ENCODE measurements at regions not wholly inside any gene's neighbourhood (a gene's known extent, or its start where the extent isn't known, plus 50 kb on each side); places are given as distances from the start of the nearest gene placed in this dataset.

DNA sequence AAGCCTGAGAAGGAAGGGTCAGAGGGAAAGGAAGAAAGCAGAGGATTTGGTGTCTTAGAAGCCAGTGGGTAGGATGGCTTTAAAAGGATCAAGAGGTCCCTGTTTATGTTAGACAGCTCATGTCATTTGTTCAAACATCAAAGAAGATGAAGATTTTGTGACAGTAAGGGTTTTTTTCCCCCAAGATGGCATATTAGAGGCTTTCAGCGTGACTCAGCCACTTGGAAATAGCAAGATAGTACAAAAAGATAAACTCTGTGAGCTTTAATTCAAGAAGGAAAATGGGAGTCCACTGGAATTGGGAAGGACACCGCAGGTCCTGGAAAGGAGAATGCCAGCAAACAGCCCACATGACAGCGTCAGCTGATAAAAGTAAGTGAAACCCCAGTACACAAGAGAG lies 467.1 kb upstream of the THBS1 start:
- TF ChIP-seq, protein P1, sequence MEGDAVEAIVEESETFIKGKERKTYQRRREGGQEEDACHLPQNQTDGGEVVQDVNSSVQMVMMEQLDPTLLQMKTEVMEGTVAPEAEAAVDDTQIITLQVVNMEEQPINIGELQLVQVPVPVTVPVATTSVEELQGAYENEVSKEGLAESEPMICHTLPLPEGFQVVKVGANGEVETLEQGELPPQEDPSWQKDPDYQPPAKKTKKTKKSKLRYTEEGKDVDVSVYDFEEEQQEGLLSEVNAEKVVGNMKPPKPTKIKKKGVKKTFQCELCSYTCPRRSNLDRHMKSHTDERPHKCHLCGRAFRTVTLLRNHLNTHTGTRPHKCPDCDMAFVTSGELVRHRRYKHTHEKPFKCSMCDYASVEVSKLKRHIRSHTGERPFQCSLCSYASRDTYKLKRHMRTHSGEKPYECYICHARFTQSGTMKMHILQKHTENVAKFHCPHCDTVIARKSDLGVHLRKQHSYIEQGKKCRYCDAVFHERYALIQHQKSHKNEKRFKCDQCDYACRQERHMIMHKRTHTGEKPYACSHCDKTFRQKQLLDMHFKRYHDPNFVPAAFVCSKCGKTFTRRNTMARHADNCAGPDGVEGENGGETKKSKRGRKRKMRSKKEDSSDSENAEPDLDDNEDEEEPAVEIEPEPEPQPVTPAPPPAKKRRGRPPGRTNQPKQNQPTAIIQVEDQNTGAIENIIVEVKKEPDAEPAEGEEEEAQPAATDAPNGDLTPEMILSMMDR (IDR thresholded peaks at IDR 0.05; ENCODE audit: low read depth, low read length, missing control alignments) = no peak
- DNase-seq (ENCODE audit: low read depth) = no peak
- no peak overlapping the region for H3K4me3 ChIP-seq (ENCODE audit: low read depth, low read length)

DNA sequence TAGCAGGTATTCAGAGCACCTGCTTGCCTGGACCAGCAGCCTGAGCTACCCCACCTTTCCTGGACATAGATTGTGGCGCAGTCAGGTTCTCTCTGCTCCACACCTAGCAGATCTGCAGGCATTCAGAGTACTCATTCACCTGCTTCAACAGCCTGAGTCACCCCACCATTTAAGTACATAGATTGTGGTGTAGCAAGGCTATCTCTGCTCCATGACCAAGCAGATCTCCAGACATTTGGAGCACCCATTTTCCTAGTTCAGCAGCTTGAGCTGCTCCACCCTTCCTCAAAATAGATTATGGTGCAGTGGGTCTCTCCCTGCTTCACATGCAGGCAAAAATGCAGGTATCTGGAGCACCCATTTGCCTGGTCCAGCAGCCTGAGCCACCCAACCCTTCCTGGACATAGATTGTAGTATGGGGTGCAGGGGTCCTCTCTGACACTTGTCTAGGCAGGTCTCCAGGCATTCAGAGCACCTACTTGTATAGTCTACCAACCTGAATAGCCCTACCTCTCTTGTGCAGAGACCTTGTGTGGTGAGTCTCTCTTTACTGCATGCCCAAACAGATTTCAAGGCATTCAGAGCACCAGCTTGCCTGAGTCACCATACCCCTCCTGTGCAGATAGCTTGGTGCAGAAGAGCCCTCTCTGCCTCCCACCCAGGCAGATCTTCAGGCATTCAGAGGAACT lies 466.0 kb upstream of the THBS1 start:
- no peak overlapping the region for H3K4me3 ChIP-seq (ENCODE audit: low read depth, low read length)
- TF ChIP-seq, protein P1 (IDR thresholded peaks at IDR 0.05; ENCODE audit: low read depth, low read length, missing control alignments) = no peak
- DNase-seq (ENCODE audit: low read depth) = no peak

DNA sequence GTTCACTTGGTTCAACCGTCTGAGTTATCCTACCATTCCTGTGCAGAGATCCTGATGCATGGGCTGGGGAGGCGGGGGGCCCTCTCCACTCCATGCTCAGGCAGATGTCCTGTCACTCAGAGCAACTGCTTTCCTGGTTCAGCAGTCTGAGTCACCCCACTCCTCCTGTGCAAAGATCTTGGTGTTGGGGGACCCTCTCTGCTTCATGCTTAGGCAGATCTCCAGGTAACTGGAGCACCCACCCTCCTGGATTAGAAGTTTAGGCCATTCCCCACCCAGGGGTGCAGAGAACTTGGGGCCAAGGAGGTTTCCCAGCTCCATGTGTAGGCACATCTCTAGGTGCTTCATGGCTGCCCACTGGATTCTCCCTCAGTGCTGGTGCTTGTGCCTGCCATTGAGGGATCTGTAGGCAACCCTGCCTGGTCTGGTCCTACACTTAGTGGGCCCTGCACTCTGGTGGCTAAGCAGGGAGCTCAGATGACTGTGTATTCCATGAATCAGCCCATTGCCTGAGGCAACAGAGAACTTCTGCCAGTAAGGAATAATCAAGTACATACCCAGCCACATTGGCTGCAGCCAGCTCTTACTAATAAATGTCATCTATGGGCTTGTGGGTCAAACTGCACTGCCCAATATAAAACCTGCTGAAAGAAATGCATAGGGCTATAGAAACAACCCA lies 465.4 kb upstream of the THBS1 start:
- no peak for DNase-seq (ENCODE audit: low read depth)
- H3K4me3 ChIP-seq (ENCODE audit: low read depth, low read length) = no peak overlapping the region
- TF ChIP-seq, protein P1 (IDR thresholded peaks at IDR 0.05; ENCODE audit: low read depth, low read length, missing control alignments) = no peak

DNA sequence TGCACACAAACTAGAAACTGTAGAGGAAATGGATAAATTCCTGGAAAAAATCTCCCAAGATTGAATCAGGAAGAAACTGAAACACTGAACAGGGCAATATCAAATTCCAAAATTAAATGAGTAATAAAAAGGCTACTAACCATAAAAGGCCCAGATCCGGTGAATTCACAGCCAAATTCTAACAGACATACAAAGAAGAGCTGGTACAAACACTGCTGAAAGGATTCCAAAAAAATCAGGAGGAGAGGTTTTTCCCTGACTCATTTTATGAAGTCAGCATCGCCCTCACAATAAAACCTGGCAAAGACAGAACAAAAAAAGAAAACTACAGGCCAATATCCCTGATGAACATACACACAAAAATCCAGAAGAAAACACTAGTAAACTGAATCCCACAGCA lies 462.4 kb upstream of the THBS1 start:
- no peak for DNase-seq (ENCODE audit: low read depth)
- TF ChIP-seq, protein P1 (IDR thresholded peaks at IDR 0.05; ENCODE audit: low read depth, low read length, missing control alignments) = no peak
- H3K4me3 ChIP-seq (ENCODE audit: low read depth, low read length) = no peak overlapping the region

DNA sequence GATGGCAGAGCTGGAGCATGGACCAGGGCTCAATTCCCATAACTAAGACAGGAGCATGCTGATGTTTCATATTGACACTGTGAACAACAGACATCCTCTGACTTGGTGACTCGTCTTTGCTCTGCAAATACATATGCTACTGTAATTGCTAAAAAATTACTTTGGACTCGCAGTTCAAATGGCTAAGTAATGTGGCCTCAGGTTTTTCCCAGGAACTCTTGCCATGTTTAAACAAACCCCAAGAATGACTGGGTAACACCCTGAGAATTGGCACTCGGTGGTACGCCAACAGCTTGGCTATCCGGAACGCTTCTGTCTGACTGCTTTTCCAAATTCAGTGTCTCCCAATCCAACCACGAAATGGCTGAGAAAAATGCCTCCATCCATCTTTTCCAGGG lies 456.7 kb upstream of the THBS1 start:
- TF ChIP-seq, protein P1 (IDR thresholded peaks at IDR 0.05; ENCODE audit: low read depth, low read length, missing control alignments) = no peak
- DNase-seq (ENCODE audit: low read depth) = no peak
- H3K4me3 ChIP-seq (ENCODE audit: low read depth, low read length) = no peak overlapping the region

DNA sequence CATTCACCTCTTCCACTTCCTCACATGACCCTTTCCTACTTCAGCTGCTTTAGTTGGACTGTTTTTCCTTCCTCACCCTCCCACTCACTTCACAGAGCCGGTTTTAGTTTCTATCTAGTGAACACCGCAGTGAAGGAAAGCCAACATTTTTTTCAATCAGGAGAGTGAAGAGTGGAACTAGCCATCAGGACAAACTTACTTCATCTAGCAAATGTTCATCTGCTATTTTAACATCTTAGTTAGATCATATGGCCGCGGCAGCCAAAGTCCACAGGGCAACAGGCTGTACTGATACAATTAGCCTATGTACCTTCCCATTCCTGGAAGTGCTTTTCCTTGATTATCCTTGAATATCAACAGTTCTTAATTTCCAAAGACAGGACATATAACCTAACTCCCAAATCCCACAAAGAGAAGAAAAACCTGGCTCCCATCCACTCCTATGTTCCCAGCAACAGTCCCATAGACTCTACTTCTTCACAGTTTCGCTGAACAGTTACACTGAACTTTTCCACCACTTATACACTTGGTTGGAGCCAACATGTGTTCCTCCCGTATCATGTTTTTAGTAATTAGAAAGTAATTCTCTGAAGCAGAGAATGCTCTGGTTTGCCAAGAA lies 456.2 kb upstream of the THBS1 start:
- TF ChIP-seq, protein P1 (IDR thresholded peaks at IDR 0.05; ENCODE audit: low read depth, low read length, missing control alignments) = no peak
- DNase-seq (ENCODE audit: low read depth) = no peak
- no peak overlapping the region for H3K4me3 ChIP-seq (ENCODE audit: low read depth, low read length)
